A549 (cell line): ENCODE measurements at regions not wholly inside any gene's neighbourhood (a gene's known extent, or its start where the extent isn't known, plus 50 kb on each side); places are given as distances from the start of the nearest gene placed in this dataset.
"Not testable (repeated sequence)": the region's sequence is repeated elsewhere in the genome, so short reads cannot be mapped to it uniquely, and the experiment has no call there.

ENCODE experiments used
- CBX2 ChIP-seq: fragments of 200-600 bp; sonication (generic); IDR thresholded peaks from 2 replicates; pipeline ENCODE4 v1.6.1; 2016; ENCODE audit warnings: low read depth, mild to moderate bottlenecking, borderline replicate concordance
- CEBPB ChIP-seq, 2 experiments: fragments of >200 bp in 1 of 2; sonication (Bioruptor Twin) in 1 of 2; formaldehyde crosslinking in 1 of 2; IDR thresholded peaks; 2 replicates each; pipeline ENCODE4 v1.6.1; 2012 to 2016
- CTCF ChIP-seq: fragments of >200 bp; sonication (Bioruptor Twin); formaldehyde crosslinking; IDR thresholded peaks from 3 replicates; pipeline ENCODE4 v1.5.1; 2016
- E2F6 ChIP-seq: IDR thresholded peaks from 2 replicates; pipeline ENCODE4 v1.6.1; 2012; ENCODE audit warnings: low read depth, borderline replicate concordance
- EP300 ChIP-seq, 2 experiments: fragments of >200 bp; sonication (Bioruptor Twin); formaldehyde crosslinking; IDR thresholded peaks; 2 replicates in 1 of 2; 3 replicates in 1 of 2; pipeline ENCODE4 v1.6.1; 2016 to 2017
- FOSL2 ChIP-seq, 2 experiments: fragments of 450-650 bp in 1 of 2; fragments of >200 bp in 1 of 2; sonication (Bioruptor Twin) in 1 of 2; formaldehyde crosslinking; IDR thresholded peaks; 2 replicates each; pipeline versions ENCODE4 v1.5.0 to v1.6.1; 2016 to 2020; ENCODE audit warnings: mild to moderate bottlenecking in 1 of 2, moderate library complexity in 1 of 2
- HMGXB4 ChIP-seq: fragments of 250-450 bp; sonication (Bioruptor Pico); IDR thresholded peaks from 2 replicates; pipeline ENCODE4 v1.5.0; 2021; ENCODE audit warnings: mild to moderate bottlenecking, moderate library complexity, borderline replicate concordance
- HOXA7 ChIP-seq: fragments of 250-450 bp; sonication (Bioruptor Pico); IDR thresholded peaks from 2 replicates; pipeline ENCODE4 v1.5.0; 2020; ENCODE audit warnings: mild to moderate bottlenecking, moderate library complexity
- MAX ChIP-seq: IDR thresholded peaks from 2 replicates; pipeline ENCODE4 v1.6.1; 2012
- MAZ ChIP-seq: fragments of 150-350 bp; IDR thresholded peaks from 2 replicates; pipeline ENCODE4 v1.6.1; 2014; ENCODE audit warnings: antibody characterized with exemption, low read depth, low read length, borderline replicate concordance
- POLR2A ChIP-seq: IDR thresholded peaks from 2 replicates; pipeline ENCODE4 v1.6.1; 2012; ENCODE audit warnings: mild to moderate bottlenecking, low read length
- RAD21 ChIP-seq, 2 experiments: fragments of >200 bp in 1 of 2; sonication (Bioruptor Twin) in 1 of 2; formaldehyde crosslinking in 1 of 2; IDR thresholded peaks in 1 of 2; conservative IDR thresholded peaks in 1 of 2; 2 replicates in 1 of 2; 3 replicates in 1 of 2; pipeline ENCODE4 v1.6.1; 2012 to 2018; ENCODE audit warnings: inconsistent platforms in 1 of 2
- RNF2 ChIP-seq: fragments of 200-600 bp; sonication (generic); IDR thresholded peaks from 2 replicates; pipeline ENCODE4 v1.6.1; 2016; ENCODE audit warnings: low read depth, mild to moderate bottlenecking, antibody characterized with exemption, moderate library complexity, borderline replicate concordance

GRCh38 chr17:15856191-15856590 lies 88.7 kb upstream of the ADORA2B start:
- not testable (repeated sequence) for TF ChIP-seq MAX; RNF2; CTCF; RAD21 (conservative IDR thresholded peaks at IDR 0.05 in 1 of 2, IDR thresholded peaks at IDR 0.05 in 1 of 2); HMGXB4 (CRISPR knock-in tag); HOXA7; POLR2A; MAZ; FOSL2 (IDR thresholded peaks at IDR 0.05); FOSL2 (CRISPR knock-in tag; IDR thresholded peaks at IDR 0.05); EP300 (IDR thresholded peaks at IDR 0.05); E2F6; CBX2; CEBPB (IDR thresholded peaks at IDR 0.05)
